Kidney (tissue), 13 donors: ENCODE measurements at regions not wholly inside any gene's neighbourhood (a gene's known extent, or its start where the extent isn't known, plus 50 kb on each side); places are given as distances from the start of the nearest gene placed in this dataset.
"Not testable (repeated sequence)": the region's sequence is repeated elsewhere in the genome, so short reads cannot be mapped to it uniquely, and the experiment has no call there.

Experiments used
- DNase-seq, 5 donors: peaks; one replicate each; pipeline ENCODE4 v3.0.0-alpha.2; 2013 to 2020
- FAIRE-seq: peaks from 2 replicates; lab custom pipeline; 2012; peaks lifted over from hg19 to GRCh38; lab: Jason Lieb, UNC
- H3K27ac ChIP-seq, 2 donors: one replicate each; pipeline ENCODE4 v1.7.0; 2013; ENCODE audit warnings: low read depth in 2 of 2, low read length in 2 of 2, inconsistent platforms in 1 of 2
- H3K27me3 ChIP-seq: one replicate; pipeline ENCODE4 v1.7.1; 2013; ENCODE audit warnings: low read length, inconsistent platforms; ENCODE audit not compliant: control insufficient read depth, insufficient read depth
- H3K36me3 ChIP-seq, 3 donors: one replicate each; pipeline versions ENCODE4 v1.7.0 to v1.7.1; 2013; ENCODE audit warnings: low read length in 3 of 3, control low read depth in 1 of 3, inconsistent platforms in 1 of 3; ENCODE audit not compliant: insufficient read depth in 3 of 3, control insufficient read depth in 2 of 3
- H3K4me1 ChIP-seq, 3 donors: one replicate each; pipeline versions ENCODE4 v1.7.0 to v1.7.1; 2013; ENCODE audit warnings: low read length in 3 of 3, inconsistent platforms in 1 of 3, low read depth in 1 of 3; ENCODE audit not compliant: control insufficient read depth in 2 of 3, insufficient read depth in 2 of 3
- H3K4me3 ChIP-seq, 3 donors: one replicate each; pipeline versions ENCODE4 v1.7.0 to v1.8.1; 2013; ENCODE audit warnings: low read length in 3 of 3, control low read depth in 1 of 3, inconsistent platforms in 1 of 3
- H3K9ac ChIP-seq, 3 donors: one replicate each; pipeline versions ENCODE4 v1.7.0 to v1.7.1; 2013; ENCODE audit warnings: low read length in 3 of 3, control low read depth in 1 of 3, inconsistent platforms in 1 of 3
- H3K9me3 ChIP-seq, 3 donors: one replicate each; pipeline versions ENCODE4 v1.7.0 to v1.7.1; 2013; ENCODE audit warnings: low read length in 3 of 3, control low read depth in 1 of 3, inconsistent platforms in 1 of 3; ENCODE audit not compliant: control insufficient read depth in 2 of 3, insufficient read depth in 1 of 3
- intact Hi-C: fragments of 100-400 bp; cut with DNase I; formaldehyde crosslinking; loops from one replicate; pipeline ENCODE4 v1.11.1; 2022
- TF ChIP-seq, protein P1 (sequence below): IDR thresholded peaks from 3 replicates; pipeline ENCODE4 v1.5.1; 2012; ENCODE audit warnings: mild to moderate bottlenecking, moderate library complexity, borderline replicate concordance; ENCODE audit not compliant: insufficient read depth; ENCODE audit errors: extremely low read depth
- donor health status: control.
- donor health status: control.
- donor health status: control.
- donor health status: control.
- donor health status: control.
- donor health status: DM: yes; HTN: yes; CAD: no.
- donor health status: Normal renal cell carcinoma (clear cell type).

DNA sequence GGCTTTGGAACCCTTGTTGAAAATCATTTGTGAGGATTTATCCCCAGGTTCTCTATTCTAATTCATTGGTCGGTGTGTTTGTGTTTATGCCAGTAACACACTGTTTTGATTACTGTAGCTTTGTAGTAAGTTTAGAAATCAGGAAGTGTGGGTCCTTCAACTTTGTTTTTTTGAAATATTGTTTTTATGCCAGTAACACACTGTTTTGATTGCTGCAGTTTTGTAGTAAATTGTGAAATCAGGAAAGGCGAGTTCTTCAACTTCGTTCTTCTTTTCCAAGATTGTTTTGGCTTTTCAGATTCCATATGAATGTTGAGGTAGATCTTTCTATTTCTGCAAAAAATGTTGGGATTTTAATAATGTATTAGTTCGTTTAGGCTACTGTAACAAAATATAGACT is 314.6 kb downstream of the RPLP1 start:
- H3K9ac ChIP-seq, result no peak overlapping the region
- H3K36me3 ChIP-seq, result no peaks in the 10 kb centered on the region
- no peaks in the 10 kb centered on the region for H3K9me3 ChIP-seq
- H3K27me3 ChIP-seq, result no peaks in the 10 kb centered on the region
- FAIRE-seq, result no peak
- intact Hi-C loops, result no loop called here
- no peaks in the 10 kb centered on the region for H3K4me1 ChIP-seq
- DNase-seq, result no peak
- TF ChIP-seq, protein P1, sequence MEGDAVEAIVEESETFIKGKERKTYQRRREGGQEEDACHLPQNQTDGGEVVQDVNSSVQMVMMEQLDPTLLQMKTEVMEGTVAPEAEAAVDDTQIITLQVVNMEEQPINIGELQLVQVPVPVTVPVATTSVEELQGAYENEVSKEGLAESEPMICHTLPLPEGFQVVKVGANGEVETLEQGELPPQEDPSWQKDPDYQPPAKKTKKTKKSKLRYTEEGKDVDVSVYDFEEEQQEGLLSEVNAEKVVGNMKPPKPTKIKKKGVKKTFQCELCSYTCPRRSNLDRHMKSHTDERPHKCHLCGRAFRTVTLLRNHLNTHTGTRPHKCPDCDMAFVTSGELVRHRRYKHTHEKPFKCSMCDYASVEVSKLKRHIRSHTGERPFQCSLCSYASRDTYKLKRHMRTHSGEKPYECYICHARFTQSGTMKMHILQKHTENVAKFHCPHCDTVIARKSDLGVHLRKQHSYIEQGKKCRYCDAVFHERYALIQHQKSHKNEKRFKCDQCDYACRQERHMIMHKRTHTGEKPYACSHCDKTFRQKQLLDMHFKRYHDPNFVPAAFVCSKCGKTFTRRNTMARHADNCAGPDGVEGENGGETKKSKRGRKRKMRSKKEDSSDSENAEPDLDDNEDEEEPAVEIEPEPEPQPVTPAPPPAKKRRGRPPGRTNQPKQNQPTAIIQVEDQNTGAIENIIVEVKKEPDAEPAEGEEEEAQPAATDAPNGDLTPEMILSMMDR, result no peak
- no peak overlapping the region for H3K27ac ChIP-seq
- no peak overlapping the region for H3K4me3 ChIP-seq

DNA sequence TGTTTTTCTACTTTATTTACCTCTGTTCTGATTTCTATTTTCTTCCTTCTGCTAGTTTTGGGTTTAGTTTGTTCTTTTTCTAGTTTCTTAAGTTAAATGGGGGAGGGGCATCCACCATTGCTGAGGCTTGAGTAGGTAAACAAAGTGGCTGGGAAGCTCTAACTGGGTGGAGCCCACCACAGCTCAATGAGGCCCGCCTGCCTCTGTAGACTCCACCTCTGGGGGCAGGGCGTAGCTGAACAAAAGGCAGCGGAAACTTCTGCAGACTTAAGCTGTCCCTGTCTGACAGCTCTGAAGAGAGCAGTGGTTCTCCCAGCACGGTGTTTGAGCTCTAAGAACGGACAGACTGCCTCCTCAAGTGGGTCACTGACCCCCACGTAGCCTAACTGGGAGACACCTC is 316.7 kb downstream of the RPLP1 start:
- H3K4me3 ChIP-seq, H3K36me3 ChIP-seq, FAIRE-seq, H3K27me3 ChIP-seq, H3K27ac ChIP-seq, H3K4me1 ChIP-seq, H3K9me3 ChIP-seq, intact Hi-C loops, DNase-seq, H3K9ac ChIP-seq: not testable (repeated sequence)

DNA sequence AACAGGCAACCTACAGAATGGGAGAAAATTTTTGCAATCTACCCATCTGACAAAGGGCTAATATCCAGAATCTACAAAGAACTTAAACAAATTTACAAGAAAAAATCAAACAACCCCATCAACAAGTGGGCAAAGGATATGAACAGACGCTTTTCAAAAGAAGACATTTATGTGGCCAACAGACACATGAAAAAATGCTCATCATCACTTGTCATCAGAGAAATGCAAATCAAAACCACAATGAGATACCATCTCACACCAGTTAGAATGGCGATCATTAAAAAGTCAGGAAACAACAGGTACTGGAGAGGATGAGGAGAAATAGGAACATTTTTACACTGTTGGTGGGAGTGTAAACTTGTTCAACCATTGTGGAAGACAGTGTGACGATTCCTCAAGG is 321.6 kb downstream of the RPLP1 start:
- H3K36me3 ChIP-seq, H3K4me3 ChIP-seq, H3K4me1 ChIP-seq, intact Hi-C loops, H3K27ac ChIP-seq, H3K27me3 ChIP-seq, FAIRE-seq, H3K9ac ChIP-seq, H3K9me3 ChIP-seq, DNase-seq: not testable (repeated sequence)

DNA sequence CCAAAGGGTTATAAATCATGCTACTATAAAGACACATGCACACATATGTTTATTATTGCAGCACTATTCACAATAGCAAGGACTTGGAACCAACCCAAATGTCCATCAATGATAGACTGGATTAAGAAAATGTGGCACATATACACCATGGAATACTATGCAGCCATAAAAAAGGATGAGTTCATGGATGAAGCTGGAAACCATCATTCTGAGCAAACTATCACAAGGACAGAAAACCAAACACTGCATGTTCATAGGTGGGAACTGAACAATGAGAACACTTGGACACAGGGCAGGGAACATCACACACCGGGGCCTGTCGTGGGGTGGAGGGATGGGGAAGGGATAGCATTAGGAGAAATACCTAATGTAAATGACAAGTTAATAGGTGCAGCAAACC is 322.1 kb downstream of the RPLP1 start:
- H3K27me3 ChIP-seq, H3K27ac ChIP-seq, H3K4me1 ChIP-seq, H3K9ac ChIP-seq, intact Hi-C loops, H3K4me3 ChIP-seq, FAIRE-seq, DNase-seq, H3K9me3 ChIP-seq, H3K36me3 ChIP-seq: not testable (repeated sequence)

DNA sequence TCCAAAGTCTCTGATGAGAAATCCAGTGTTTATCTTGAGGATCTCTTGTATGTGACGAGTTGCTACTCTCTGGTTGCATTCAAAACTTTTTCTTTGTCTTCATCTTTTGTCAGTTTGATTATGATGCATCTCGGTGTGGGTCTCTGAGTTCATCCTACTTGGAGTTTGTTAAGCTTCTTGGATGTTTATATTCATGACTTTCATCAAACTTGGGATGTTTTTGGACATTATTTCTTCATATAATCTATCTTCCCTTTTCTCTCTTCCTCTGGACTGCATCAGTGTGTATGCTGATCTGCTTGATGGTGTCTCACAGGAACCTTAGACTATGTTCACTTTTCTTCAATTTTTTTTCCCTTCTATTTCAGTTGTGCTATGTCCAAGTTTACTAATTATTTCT is 320.4 kb downstream of the TLE3 start:
- FAIRE-seq, result no peak
- TF ChIP-seq, protein P1, result no peak
- Histone ChIP-seq H3K4me1 (no peaks in the 10 kb centered on the region), H3K36me3 (no peaks in the 10 kb centered on the region), H3K9me3 (peaks cover 0 to 6% (median 0%) of the 10 kb centered on the region in 3 donors), H3K27me3 (no peaks in the 10 kb centered on the region), H3K27ac (no peak overlapping the region), H3K4me3 (no peak overlapping the region), H3K9ac (no peak overlapping the region)
- intact Hi-C loops, result no loop called here
- no peak for DNase-seq
